ENCODE measurements at regions not wholly inside any gene's neighbourhood (a gene's known extent, or its start where the extent isn't known, plus 50 kb on each side); places are given as distances from the start of the nearest gene placed in this dataset.
"Not testable (repeated sequence)": the region's sequence is repeated elsewhere in the genome, so short reads cannot be mapped to it uniquely, and the experiment has no call there.

GRCh38 chr16:22683258-22683657 is 130.7 kb upstream of the HS3ST2 start:
- no peak for DNase-seq

DNA sequence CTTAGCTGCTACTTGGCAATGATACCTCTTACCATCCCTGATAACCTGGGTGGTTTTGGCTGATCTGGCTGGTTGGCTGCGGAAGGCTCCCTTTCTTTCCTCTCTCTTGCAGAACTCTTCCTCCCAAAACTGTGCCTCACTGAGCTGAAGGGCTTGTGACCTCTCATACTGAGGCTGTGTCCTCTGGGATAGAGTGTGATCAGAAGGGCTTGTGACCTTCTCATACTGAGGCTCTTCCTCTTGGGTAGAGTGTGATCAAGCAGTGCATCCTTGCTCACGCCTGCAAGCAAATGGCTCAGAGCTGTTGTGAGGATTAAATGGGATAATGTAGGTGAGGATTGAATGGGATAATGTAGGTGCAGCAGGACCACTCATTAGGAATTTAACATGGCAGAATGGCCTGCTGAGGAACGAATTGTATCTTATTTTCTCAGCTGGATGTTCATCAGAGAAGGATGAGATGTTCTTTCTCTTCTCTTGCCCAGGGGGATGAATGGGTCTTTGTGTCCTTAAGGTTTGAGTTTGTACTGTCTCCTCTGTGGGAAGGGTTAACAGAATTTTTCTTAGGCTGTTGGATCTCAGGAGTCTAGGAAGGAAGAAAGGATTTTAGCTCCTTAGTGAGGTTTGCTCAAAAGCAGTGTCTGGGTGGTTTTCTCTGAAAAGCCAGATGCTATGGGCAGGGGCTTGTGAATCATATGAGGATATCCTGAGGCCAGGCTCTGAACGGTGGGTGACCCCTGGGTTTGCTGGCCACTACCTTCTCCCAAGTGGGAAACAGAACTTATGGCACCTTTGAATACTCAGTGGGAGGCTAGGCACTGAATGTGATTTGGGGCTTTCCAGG is 130.0 kb upstream of the HS3ST2 start:
- no peak for DNase-seq

GRCh38 chr16:22684574-22685458 is 129.1 kb upstream of the HS3ST2 start:
- no peak for DNase-seq

GRCh38 chr16:22685459-22685830 is 128.5 kb upstream of the HS3ST2 start:
- no peak for DNase-seq

GRCh38 chr16:22687031-22687530 is 126.9 kb upstream of the HS3ST2 start:
- DNase-seq: no peak

- DNase-seq: no peak
Observed at GRCh38 chr16:22688463-22688862, 125.5 kb upstream of the HS3ST2 start.

DNA sequence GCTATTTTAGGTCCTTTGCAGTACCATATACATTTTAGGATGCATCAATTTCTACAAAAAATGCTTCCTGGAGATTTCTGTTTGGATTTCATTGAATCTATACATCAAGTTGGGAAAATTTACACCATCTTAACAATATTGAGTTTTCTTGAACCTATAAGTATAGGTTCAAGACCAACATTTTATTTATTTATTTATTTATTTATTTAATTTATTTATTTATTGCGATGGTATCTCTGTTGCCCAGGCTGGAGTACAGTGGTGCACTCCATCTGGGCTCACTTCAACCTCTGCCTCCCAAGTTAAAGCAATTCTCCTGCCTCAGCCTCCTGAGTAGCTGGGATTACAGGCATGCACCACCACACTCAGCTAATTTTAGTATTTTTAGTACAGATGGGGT is 125.0 kb upstream of the HS3ST2 start:
- no peak for DNase-seq

DNA sequence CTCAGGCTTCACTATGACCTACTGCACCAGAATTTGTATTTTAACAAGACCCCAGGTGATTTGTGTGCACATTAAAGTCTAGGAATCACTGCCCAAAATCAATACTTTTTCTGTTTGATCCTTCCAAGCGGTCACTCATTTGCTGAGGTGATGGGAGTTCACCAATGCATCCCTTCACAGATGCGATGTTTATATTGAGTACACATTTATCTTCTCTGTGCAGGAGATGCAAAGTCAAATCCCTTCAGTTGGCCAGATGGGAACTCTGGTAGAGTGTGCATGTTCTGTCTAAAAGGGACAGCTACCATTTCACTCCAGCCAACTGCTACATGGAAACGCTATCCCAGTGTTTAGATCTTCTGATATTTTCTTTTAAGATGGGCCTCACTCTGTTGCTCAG is 122.6 kb upstream of the HS3ST2 start:
- no peak for DNase-seq

- peak; percentile 25 for DNase-seq
Observed at GRCh38 chr16:22692034-22692433, 121.9 kb upstream of the HS3ST2 start.

GRCh38 chr16:22692916-22693637 is 120.9 kb upstream of the HS3ST2 start:
- DNase-seq: no peak

- no peak for DNase-seq
Observed at GRCh38 chr16:22693638-22694340, 120.2 kb upstream of the HS3ST2 start.

DNA sequence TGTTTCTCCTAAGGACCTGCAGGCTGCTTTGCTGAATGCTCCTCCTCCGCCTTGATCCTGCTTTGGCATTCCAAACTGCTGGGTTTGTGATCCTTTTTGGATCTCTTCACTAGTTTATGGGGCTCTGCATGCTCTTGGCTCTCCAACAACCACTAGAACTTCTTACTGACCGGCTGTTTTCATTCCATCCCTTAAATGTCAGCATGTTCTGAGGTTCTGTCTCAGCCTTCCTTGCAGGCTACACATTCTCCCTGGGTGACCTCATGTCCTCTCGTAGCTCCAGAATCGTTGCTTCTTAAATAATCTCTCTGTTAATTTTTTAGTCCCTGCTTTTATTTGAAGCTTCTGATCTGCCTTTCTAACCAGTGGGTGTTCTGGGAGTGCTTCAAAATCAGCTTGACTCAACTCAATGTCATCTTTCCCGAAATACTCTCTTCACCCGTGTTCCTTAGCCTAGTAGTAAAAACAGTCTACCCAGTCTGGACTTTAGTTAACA is 119.0 kb upstream of the HS3ST2 start:
- peak; percentile 83 for DNase-seq

- DNase-seq: not testable (repeated sequence)
Observed at GRCh38 chr16:22695773-22696172, 118.2 kb upstream of the HS3ST2 start.

DNA sequence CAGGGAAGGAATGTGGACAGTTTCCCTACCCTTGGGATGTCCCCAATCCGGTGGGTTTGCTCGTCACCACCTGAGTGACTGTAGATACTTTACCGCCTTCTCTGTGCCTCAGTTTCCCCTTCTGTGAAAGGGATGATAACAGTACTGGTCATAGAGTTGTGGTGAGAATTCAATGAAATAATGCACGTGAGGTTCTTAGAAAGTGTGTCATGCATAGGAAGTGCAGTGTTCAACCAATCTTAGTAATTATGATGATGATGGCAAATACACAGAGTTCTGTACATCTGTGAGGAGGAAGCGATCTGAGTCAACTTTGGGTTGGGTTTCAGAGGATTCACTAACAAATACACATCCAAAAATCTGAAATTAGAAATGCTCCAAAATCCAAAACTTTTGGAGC is 114.6 kb upstream of the HS3ST2 start:
- DNase-seq: no peak

DNA sequence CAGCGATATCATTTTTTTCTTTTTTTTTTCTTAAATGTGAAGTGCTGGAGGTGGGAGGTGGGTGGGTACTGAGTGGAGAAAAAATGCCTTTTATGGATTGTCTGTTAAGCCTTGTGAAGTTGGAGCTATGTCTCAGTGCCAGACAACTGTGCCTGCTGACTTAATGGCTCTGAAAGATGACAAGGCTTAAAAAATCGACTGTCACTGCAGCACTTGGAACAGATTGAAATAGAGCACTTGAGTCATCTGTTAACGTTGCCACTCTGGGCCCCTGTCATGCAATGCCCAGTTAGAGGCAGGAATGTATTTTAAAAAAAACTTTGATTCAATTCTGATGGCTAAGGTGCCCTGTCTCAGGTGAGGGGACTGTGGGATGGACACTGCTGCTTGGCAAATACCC is 108.2 kb upstream of the HS3ST2 start:
- no peak for DNase-seq

- DNase-seq: no peak
Observed at GRCh38 chr16:22710326-22710725, 103.6 kb upstream of the HS3ST2 start.

- DNase-seq: no peak
Observed at GRCh38 chr16:22711847-22712246, 102.1 kb upstream of the HS3ST2 start.

DNA sequence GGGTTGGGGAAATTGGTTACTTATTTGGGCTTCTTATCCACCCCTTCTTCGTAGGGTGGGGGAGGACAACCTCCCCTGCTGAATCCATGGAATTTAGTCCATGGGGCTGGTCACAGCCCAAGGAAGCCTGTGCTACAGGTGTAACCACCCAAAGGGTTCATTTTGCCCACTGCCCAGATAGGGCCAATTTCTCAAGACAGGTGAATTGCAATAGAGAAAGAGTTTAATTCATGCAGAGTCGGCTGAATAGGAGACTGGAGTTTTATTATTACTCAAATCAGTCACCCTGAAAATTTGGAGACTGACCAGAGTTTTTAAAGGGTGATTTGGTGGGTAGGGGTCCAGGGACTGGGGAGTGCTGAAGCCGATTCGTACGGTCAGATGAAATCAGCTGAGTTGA is 101.5 kb upstream of the HS3ST2 start:
- no peak for DNase-seq

GRCh38 chr16:22718598-22718997 is 95.4 kb upstream of the HS3ST2 start:
- DNase-seq: not testable (repeated sequence)

- no peak for DNase-seq
Observed at GRCh38 chr16:22719945-22720344, 94.0 kb upstream of the HS3ST2 start.

GRCh38 chr16:22721511-22722100 is 92.4 kb upstream of the HS3ST2 start:
- DNase-seq: no peak

Data from fibroblast of skin of right biceps (primary cell).